ENCODE measurements at regions not wholly inside any gene's neighbourhood (a gene's known extent, or its start where the extent isn't known, plus 50 kb on each side); places are given as distances from the start of the nearest gene placed in this dataset.

DNA sequence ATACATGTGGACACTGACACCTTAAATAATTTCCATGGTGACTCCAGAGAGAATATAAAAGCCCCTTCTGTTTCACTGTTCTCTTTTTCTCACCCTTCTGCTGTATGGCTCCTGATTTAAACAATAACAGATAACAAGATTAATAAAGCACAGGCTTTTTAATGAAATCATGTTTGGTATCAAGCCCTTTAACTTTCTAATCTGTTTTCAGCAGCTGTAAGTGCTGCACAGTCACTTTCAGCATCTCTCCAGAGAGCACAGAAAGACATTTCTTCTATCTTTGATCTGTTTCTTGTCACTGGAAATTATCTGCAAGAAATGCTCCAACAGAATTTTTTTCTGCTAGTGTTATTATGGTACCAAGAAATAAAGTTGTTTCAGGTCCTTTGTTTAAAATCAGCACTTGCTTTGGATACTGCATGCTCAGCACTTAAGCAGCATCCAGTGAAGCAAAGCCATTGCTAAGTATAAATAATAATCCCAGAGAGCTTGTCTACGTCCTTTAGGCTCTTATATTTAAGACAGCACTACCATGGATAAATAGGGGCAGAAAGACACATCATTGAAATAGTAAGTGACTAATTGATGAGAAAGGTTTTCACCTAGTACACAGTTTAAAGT is 134.2 kb upstream of the CARD18 start:
- no peak for TF ChIP-seq EZH2 (IDR thresholded peaks at IDR 0.05; ENCODE audit: borderline replicate concordance, insufficient read depth, low read length, poor library complexity, severe bottlenecking)
- no peak for TF ChIP-seq CTCF (IDR thresholded peaks at IDR 0.05; ENCODE audit: poor library complexity, severe bottlenecking)
